Mucosa of descending colon (tissue), 3 donors: ENCODE measurements at regions not wholly inside any gene's neighbourhood (a gene's known extent, or its start where the extent isn't known, plus 50 kb on each side); places are given as distances from the start of the nearest gene placed in this dataset.

Experiments used
- ATAC-seq: fragments of 200-7000 bp; cut with Tn5 transposase; one replicate; pipeline ENCODE4 v1.9.1; 2020; ENCODE audit warnings: mild to moderate bottlenecking, moderate library complexity
- DNase-seq, 3 donors: peaks; one replicate each; pipeline ENCODE4 v3.0.0-alpha.2; 2020
- H3K36me3 ChIP-seq: fragments of 200-600 bp; one replicate; pipeline ENCODE4 v1.8.0; 2021; ENCODE audit warnings: low read depth, mild to moderate bottlenecking
- H3K4me1 ChIP-seq: fragments of 200-600 bp; one replicate; pipeline ENCODE4 v1.8.0; 2021; ENCODE audit warnings: low read depth, mild to moderate bottlenecking
- H3K4me3 ChIP-seq: fragments of 200-600 bp; one replicate; pipeline ENCODE4 v1.8.0; 2021; ENCODE audit warnings: mild to moderate bottlenecking
- H3K9me3 ChIP-seq: fragments of 200-600 bp; one replicate; pipeline ENCODE4 v1.8.0; 2021; ENCODE audit warnings: mild to moderate bottlenecking
- CTCF ChIP-seq: fragments of 200-600 bp; IDR thresholded peaks from one replicate; pipeline ENCODE4 v1.8.0; 2022; ENCODE audit warnings: antibody characterized with exemption, mild to moderate bottlenecking
- intact Hi-C, 2 donors: fragments of 100-400 bp; cut with DNase I in 1 of 2; cut with micrococcal nuclease in 1 of 2; formaldehyde crosslinking; loops; one replicate each; pipeline versions ENCODE4 v1.11.0 to v1.11.1; 2022; cut with DNase I, micrococcal nuclease
- donor health status: DM: no; HTN: no; CAD: no; lungs with moderate emphysema.
- donor health status: DM: no; HTN: no; CAD: no.
- donor health status: DM: no; HTN: yes; CAD: no.

GRCh38 chr3:161737171-161737570 is 240.6 kb downstream of the OTOL1 start:
- DNase-seq (no peak), ATAC-seq (no peak)
- no peak overlapping the region for H3K4me3 ChIP-seq
- no peaks in the 10 kb centered on the region for H3K4me1 ChIP-seq
- H3K36me3 ChIP-seq: no peaks in the 10 kb centered on the region
- no peaks in the 10 kb centered on the region for H3K9me3 ChIP-seq
- no peak for TF ChIP-seq CTCF
- intact Hi-C loops: no loop called here

GRCh38 chr3:161740421-161740820 is 243.8 kb downstream of the OTOL1 start:
- TF ChIP-seq CTCF: no peak

GRCh38 chr3:161744366-161744765 is 247.8 kb downstream of the OTOL1 start:
- DNase-seq: no peak
- no peak for ATAC-seq
- intact Hi-C loops: no loop called here
- no peak overlapping the region for H3K4me3 ChIP-seq
- no peak for TF ChIP-seq CTCF
- no peaks in the 10 kb centered on the region for H3K4me1 ChIP-seq
- no peaks in the 10 kb centered on the region for H3K9me3 ChIP-seq
- no peaks in the 10 kb centered on the region for H3K36me3 ChIP-seq

More at GRCh38 chr3:161740421-161740820, 243.8 kb downstream of the OTOL1 start:
- ATAC-seq: no peak
- DNase-seq: no peak
- intact Hi-C loops: no loop called here
- Histone ChIP-seq H3K9me3 (no peaks in the 10 kb centered on the region), H3K4me1 (no peaks in the 10 kb centered on the region), H3K4me3 (no peak overlapping the region), H3K36me3 (no peaks in the 10 kb centered on the region)

GRCh38 chr3:161745741-161746140 is 249.1 kb downstream of the OTOL1 start:
- TF ChIP-seq CTCF: no peak
- H3K4me1 ChIP-seq: no peaks in the 10 kb centered on the region
- DNase-seq (no peak), ATAC-seq (no peak)
- intact Hi-C loops: no loop called here
- no peak overlapping the region for H3K4me3 ChIP-seq
- no peaks in the 10 kb centered on the region for H3K9me3 ChIP-seq
- no peaks in the 10 kb centered on the region for H3K36me3 ChIP-seq

GRCh38 chr3:161748049-161748448 is 251.4 kb downstream of the OTOL1 start:
- no peaks in the 10 kb centered on the region for H3K36me3 ChIP-seq
- no peak for TF ChIP-seq CTCF
- H3K4me3 ChIP-seq: no peak overlapping the region
- H3K9me3 ChIP-seq: no peaks in the 10 kb centered on the region
- DNase-seq (no peak), ATAC-seq (no peak)
- intact Hi-C loops: no loop called here
- H3K4me1 ChIP-seq: no peaks in the 10 kb centered on the region

- intact Hi-C loops: no loop called here
- no peak for TF ChIP-seq CTCF
- Histone ChIP-seq H3K9me3 (no peaks in the 10 kb centered on the region), H3K4me1 (no peaks in the 10 kb centered on the region), H3K36me3 (no peaks in the 10 kb centered on the region), H3K4me3 (no peak overlapping the region)
- no peak for ATAC-seq
- no peak for DNase-seq
Measured at GRCh38 chr3:161754420-161755053, 257.9 kb downstream of the OTOL1 start.
